Epithelial cell of esophagus (primary cell): ENCODE measurements at regions not wholly inside any gene's neighbourhood (a gene's known extent, or its start where the extent isn't known, plus 50 kb on each side); places are given as distances from the start of the nearest gene placed in this dataset.

Source experiments
- DNase-seq: peaks from one replicate; pipeline ENCODE4 v3.0.0; 2010; ENCODE audit warnings: low read depth
- H3K4me3 ChIP-seq: 2 replicates; pipeline ENCODE4 v1.5.1; 2011; ENCODE audit warnings: mild to moderate bottlenecking, low read length, control low read depth
- TF ChIP-seq, protein P1 (sequence below): IDR thresholded peaks from 2 replicates; pipeline ENCODE4 v1.5.1; 2011; ENCODE audit warnings: low read depth, mild to moderate bottlenecking, low read length, control low read depth, inconsistent platforms; ENCODE audit not compliant: insufficient read depth; ENCODE audit errors: missing control alignments

DNA sequence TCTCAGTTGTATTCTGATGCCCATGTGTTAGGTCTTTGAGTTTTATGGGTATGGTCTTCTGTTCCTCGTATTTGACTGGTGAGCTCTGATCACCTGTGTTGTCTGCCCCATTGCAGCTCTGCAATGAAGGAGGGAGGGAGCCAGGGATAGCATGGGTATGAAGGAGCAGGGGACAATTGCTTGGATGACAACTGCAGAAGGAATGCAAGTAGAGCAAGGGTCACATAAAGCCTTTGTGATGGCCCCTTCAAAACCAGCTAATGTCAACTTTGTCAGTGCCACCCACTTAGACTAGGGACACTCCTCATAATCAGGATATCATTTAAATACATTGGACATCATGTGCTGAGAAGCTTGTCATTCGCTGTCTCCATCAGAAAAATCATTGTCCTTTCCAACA is 152.7 kb upstream of the MAF start:
- TF ChIP-seq, protein P1, sequence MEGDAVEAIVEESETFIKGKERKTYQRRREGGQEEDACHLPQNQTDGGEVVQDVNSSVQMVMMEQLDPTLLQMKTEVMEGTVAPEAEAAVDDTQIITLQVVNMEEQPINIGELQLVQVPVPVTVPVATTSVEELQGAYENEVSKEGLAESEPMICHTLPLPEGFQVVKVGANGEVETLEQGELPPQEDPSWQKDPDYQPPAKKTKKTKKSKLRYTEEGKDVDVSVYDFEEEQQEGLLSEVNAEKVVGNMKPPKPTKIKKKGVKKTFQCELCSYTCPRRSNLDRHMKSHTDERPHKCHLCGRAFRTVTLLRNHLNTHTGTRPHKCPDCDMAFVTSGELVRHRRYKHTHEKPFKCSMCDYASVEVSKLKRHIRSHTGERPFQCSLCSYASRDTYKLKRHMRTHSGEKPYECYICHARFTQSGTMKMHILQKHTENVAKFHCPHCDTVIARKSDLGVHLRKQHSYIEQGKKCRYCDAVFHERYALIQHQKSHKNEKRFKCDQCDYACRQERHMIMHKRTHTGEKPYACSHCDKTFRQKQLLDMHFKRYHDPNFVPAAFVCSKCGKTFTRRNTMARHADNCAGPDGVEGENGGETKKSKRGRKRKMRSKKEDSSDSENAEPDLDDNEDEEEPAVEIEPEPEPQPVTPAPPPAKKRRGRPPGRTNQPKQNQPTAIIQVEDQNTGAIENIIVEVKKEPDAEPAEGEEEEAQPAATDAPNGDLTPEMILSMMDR, result no peak
- no peak for DNase-seq
- H3K4me3 ChIP-seq, result no peak overlapping the region

DNA sequence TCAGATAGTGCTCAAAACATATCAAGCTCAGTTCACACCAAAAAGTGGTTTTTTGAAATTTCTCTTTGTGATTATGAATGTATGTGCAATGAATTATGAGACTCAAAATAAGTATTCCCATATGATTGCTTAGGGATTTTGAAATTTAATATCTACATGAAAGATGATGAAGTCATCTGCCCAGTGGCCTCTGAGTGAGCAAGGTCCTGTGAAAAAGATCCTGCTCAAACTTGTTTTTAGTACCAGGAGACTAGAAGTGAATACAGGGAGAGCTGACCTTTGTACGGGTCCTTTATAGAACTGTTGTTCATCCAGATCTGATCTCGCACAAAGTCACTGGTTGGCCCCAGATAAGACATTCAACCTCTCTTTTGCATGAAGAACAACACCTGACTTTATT is 151.9 kb upstream of the MAF start:
- DNase-seq, result peak; percentile 87
- no peak overlapping the region for H3K4me3 ChIP-seq
- TF ChIP-seq, protein P1, result no peak

DNA sequence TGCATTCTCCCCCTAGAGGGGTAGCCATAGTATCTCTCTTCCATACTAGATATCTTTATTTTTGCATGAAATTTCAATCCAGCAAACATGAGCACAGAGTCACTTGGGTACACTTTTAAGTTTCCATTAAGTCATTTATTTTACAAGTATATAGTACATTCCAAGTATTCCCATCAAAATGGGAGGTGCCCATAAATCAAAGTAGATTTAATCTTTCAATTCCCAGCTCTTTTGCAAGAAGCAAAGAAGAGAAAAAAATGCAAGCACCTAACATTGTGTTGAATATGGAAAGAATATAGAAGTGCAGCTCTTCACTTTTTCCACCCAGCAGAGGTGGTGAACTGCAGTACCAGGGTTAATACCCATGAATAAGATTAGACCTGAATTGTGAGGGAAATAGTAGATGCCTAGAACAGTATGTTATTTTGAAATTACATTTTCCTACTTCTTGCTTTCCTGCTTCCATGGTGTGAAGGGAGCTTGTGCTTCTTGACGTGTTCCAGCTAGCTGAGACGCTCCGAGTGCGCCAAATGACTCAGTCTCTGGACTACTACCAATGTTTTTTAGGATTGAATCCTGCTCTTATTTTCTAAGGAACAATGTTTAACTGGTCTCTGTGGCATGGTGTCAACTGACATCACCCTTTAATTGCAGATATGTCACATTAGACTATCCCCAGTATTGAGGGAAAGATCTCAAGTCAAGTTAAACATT is 151.1 kb upstream of the MAF start:
- TF ChIP-seq, protein P1, result no peak
- DNase-seq, result peak; percentile 93
- H3K4me3 ChIP-seq, result no peak overlapping the region

DNA sequence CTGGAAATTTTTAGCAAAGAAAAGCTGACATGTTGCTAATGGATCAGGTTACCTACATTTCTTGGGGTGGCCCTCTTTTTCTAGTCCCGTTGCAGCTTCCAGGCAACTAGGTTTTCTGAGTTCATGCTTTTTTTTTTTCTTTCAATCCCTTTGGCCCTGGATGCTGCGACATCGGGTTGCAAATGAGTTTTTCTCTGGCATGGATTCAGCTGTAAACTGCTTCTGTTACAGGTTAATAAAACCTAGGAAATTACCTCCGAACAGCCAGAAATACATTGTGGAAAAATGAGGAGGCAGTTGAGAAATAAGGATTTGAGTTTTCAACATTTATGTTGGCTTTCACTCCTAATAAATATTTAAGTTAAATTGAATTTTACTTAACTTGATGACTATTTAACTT is 149.8 kb upstream of the MAF start:
- TF ChIP-seq, protein P1, result no peak
- DNase-seq, result no peak

DNA sequence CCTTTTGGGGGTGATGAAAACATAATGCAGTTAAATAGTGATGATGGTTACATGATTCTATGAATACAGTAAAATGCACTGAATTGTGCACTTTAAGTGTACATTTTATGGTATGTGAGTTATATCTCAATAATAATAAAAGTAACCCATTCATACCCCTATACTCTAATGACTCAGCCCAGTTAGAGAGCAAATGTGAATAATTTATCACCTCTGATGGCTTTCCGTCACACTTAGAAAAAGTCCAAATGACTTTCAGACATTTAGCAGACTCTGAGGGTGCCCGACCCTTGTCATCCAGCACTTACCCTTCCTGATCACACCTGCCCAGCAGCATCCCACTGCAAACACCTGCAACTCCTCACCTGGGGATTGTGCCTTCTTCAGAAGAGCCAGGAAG is 148.1 kb upstream of the MAF start:
- no peak overlapping the region for H3K4me3 ChIP-seq
- TF ChIP-seq, protein P1, result no peak
- no peak for DNase-seq

More for the DNA sequence above, 149.8 kb upstream of the MAF start:
- no peak overlapping the region for H3K4me3 ChIP-seq

DNA sequence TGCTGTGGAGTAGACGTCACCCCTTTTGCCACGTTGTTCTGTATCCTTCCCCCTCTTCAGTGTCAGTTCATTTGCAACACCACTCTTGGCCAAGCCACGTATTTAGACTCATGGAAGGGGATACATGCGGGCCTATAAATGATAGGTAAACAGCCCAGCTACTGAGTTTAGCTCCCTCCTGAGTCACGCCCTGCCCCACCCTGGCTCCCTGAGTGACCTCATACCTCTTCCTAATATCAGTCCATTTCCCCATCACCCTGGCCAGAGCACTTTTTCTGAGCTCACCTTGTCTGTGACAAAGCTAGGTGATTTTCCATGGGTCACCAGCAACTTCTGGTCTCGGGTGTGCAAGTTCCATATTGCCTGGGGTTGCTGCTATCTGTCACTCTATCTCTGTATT is 147.2 kb upstream of the MAF start:
- TF ChIP-seq, protein P1, result no peak
- H3K4me3 ChIP-seq, result no peak overlapping the region
- peak; percentile 53 for DNase-seq

DNA sequence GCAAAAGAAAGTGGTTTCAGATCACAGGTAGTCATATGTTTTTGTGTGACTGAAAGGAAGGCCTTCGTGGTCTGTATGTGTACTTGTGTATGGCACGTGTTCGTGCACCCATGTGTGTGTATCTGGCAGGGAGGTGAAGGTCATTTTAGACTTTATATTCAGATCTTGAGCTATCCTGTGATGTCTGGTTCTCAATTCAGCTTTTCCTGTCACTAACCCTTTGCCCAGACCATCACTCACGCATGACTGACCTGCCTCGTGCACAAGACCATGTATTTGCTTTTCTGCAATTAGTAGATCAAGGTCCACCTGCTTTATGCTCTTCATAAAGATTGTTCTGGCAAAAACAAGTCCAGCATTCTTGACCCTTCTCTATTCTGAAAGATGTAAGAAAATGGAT is 139.7 kb upstream of the MAF start:
- no peak overlapping the region for H3K4me3 ChIP-seq
- no peak for DNase-seq
- TF ChIP-seq, protein P1, result no peak
